ENCODE measurements at regions not wholly inside any gene's neighbourhood (a gene's known extent, or its start where the extent isn't known, plus 50 kb on each side); places are given as distances from the start of the nearest gene placed in this dataset.
"Not testable (repeated sequence)": the region's sequence is repeated elsewhere in the genome, so short reads cannot be mapped to it uniquely, and the experiment has no call there.

GRCh38 chr16:77500934-77501664 lies 66.3 kb upstream of the ADAMTS18 start:
- no peak for TF ChIP-seq CTCF (IDR thresholded peaks at IDR 0.05)
- Histone ChIP-seq H3K36me3 (no peaks in the 10 kb centered on the region), H3K4me3 (no peak overlapping the region), H3K27me3 (no peaks in the 10 kb centered on the region), H3K9me3 (no peaks in the 10 kb centered on the region), H3K4me1 (no peaks in the 10 kb centered on the region), H3K27ac (no peak overlapping the region)
- no peak for DNase-seq (ENCODE audit: low spot score in 2 of 2)
- intact Hi-C loops (cut with DNase I): no loop called here

- no peak for TF ChIP-seq CTCF (IDR thresholded peaks at IDR 0.05)
- H3K4me3 ChIP-seq: no peak overlapping the region
- H3K4me1 ChIP-seq: no peaks in the 10 kb centered on the region
- no peak overlapping the region for H3K27ac ChIP-seq
- no peaks in the 10 kb centered on the region for H3K36me3 ChIP-seq
- no peak for DNase-seq (ENCODE audit: low spot score in 2 of 2)
- intact Hi-C loops (cut with DNase I): no loop called here
- no peaks in the 10 kb centered on the region for H3K27me3 ChIP-seq
- H3K9me3 ChIP-seq: no peaks in the 10 kb centered on the region
Observed at GRCh38 chr16:77502448-77502847, 67.6 kb upstream of the ADAMTS18 start.

DNA sequence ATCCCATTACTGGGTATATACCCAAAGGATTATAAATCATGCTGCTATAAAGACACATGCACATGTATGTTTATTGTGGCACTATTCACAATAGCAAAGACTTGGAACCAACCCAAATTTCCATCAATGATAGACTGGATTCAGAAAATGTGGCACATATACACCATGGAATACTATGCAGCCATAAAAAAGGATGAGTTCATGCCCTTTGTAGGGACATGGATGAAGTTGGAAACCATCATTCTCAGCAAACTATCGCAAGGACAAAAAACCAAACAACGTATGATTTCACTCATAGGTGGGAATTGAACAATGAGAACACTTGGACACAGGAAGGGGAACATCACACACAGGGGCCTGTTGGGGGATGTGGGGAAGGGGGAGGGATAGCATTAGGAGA lies 71.7 kb upstream of the ADAMTS18 start:
- H3K36me3 ChIP-seq; H3K4me1 ChIP-seq; H3K27ac ChIP-seq; H3K27me3 ChIP-seq; H3K9me3 ChIP-seq; intact Hi-C loops (cut with DNase I); DNase-seq (ENCODE audit: low spot score in 2 of 2); H3K4me3 ChIP-seq: not testable (repeated sequence)

DNA sequence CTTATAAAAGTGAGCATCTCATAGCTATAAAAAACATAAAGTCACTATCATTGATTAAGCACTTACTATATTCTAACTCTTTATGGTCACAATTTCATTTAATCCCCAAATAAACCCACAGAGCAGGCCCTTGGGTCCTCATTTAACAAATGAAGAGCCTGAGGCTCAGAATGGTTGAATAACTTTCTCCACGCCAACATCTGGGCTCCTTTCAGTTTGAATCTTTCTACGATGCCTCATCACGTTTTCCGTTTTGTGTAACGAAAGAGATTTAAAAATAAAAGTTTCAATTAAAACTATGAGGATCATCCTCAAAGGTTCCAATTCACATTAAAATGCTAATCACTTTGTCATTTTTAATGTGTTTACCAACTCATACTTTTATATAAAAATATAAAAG lies 74.2 kb upstream of the ADAMTS18 start:
- no peaks in the 10 kb centered on the region for H3K4me1 ChIP-seq
- H3K9me3 ChIP-seq: no peaks in the 10 kb centered on the region
- H3K27me3 ChIP-seq: no peaks in the 10 kb centered on the region
- no peaks in the 10 kb centered on the region for H3K36me3 ChIP-seq
- H3K4me3 ChIP-seq: no peak overlapping the region
- TF ChIP-seq CTCF (IDR thresholded peaks at IDR 0.05): no peak
- no peak for DNase-seq (ENCODE audit: low spot score in 2 of 2)
- intact Hi-C loops (cut with DNase I): no loop called here
- H3K27ac ChIP-seq: no peak overlapping the region

DNA sequence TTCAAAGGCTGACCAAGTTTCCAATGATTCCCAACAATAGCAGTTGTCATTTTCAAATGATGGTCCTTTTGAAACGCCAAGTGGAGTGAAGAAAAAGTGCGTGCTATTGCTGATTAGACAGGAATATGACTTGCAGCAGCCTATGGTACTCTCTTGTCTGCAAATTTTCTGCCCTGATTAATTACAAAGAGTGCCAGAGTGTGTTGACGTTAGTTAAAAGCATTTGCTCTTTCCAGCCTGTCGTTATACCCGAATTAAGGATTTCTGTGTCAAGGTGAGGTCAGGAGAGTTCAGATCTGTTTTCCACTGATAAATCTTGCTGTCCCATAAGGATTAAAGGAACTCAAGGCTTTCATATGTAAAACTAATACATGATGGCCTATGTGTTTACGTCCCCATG lies 75.0 kb upstream of the ADAMTS18 start:
- H3K4me3 ChIP-seq: no peak overlapping the region
- no peak overlapping the region for H3K27ac ChIP-seq
- TF ChIP-seq CTCF (IDR thresholded peaks at IDR 0.05): no peak
- no peaks in the 10 kb centered on the region for H3K4me1 ChIP-seq
- H3K36me3 ChIP-seq: no peaks in the 10 kb centered on the region
- no peaks in the 10 kb centered on the region for H3K9me3 ChIP-seq
- intact Hi-C loops (cut with DNase I): no loop called here
- DNase-seq (ENCODE audit: low spot score in 2 of 2): no peak
- no peaks in the 10 kb centered on the region for H3K27me3 ChIP-seq

DNA sequence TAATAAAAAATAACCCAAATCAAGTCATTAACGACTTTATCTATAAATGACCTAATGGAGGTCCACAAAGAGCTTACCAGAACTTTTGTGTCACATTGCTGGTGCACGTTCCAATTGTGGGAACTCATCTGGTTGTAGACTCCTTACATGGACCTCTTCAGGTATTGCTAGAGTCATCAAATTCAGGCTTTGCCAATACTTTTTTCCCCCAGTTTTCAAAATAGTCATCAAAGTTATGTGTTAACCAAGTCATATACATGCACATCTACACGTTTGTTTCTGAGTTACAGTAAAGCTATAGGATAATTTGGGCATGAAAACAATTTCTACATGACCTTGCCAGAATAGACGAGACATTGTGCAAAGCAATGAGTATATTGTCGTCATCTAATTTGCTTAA lies 76.2 kb upstream of the ADAMTS18 start:
- H3K27me3 ChIP-seq: no peaks in the 10 kb centered on the region
- DNase-seq (ENCODE audit: low spot score in 2 of 2): no peak
- no peak for TF ChIP-seq CTCF (IDR thresholded peaks at IDR 0.05)
- H3K36me3 ChIP-seq: no peaks in the 10 kb centered on the region
- H3K27ac ChIP-seq: no peak overlapping the region
- no peaks in the 10 kb centered on the region for H3K9me3 ChIP-seq
- no peak overlapping the region for H3K4me3 ChIP-seq
- H3K4me1 ChIP-seq: no peaks in the 10 kb centered on the region
- intact Hi-C loops (cut with DNase I): no loop called here

All from ascending aorta (tissue), 2 donors.